GM12878 (cell line): ENCODE measurements at regions not wholly inside any gene's neighbourhood (a gene's known extent, or its start where the extent isn't known, plus 50 kb on each side); places are given as distances from the start of the nearest gene placed in this dataset.
A peak's percentile ranks its signal among the peaks of the same experiment; 100 is the strongest.

Experiments
- CREM ChIP-seq: IDR thresholded peaks from 2 replicates; pipeline ENCODE4 v1.6.1; 2014; ENCODE audit warnings: antibody characterized with exemption, low read depth
- CUX1 ChIP-seq: IDR thresholded peaks from 2 replicates; pipeline ENCODE4 v1.6.1; 2012; ENCODE audit warnings: improper control_type of control experiment, low read depth, low read length; ENCODE audit not compliant: insufficient replicate concordance
- FOXK2 ChIP-seq: fragments of 450-650 bp; IDR thresholded peaks from 2 replicates; pipeline ENCODE4 v1.6.1; 2017; ENCODE audit warnings: mild to moderate bottlenecking, moderate library complexity
- HSF1 ChIP-seq: fragments of 150-350 bp; IDR thresholded peaks from 2 replicates; pipeline ENCODE4 v1.6.1; 2014; ENCODE audit warnings: mild to moderate bottlenecking, low read depth, low read length
- KDM1A ChIP-seq: fragments of 200-600 bp; sonication (generic); IDR thresholded peaks from 2 replicates; pipeline ENCODE4 v1.6.1; 2016; ENCODE audit warnings: borderline replicate concordance
- MLLT1 ChIP-seq: fragments of 450-650 bp; IDR thresholded peaks from 2 replicates; pipeline ENCODE4 v1.6.1; 2016; ENCODE audit warnings: mild to moderate bottlenecking
- NFXL1 ChIP-seq: fragments of 450-650 bp; IDR thresholded peaks from 2 replicates; pipeline ENCODE4 v1.6.1; 2017; ENCODE audit warnings: antibody characterized with exemption, mild to moderate bottlenecking, borderline replicate concordance
- NFYA ChIP-seq: IDR thresholded peaks from 2 replicates; pipeline ENCODE4 v1.6.1; 2011; ENCODE audit warnings: low read depth, mild to moderate bottlenecking, low read length, improper control_type of control experiment, borderline replicate concordance
- RFX5 ChIP-seq: IDR thresholded peaks from 2 replicates; pipeline ENCODE4 v1.6.1; 2011; ENCODE audit warnings: low read depth, low read length, improper control_type of control experiment
- SIX5 ChIP-seq: IDR thresholded peaks from 2 replicates; pipeline ENCODE4 v1.6.1; 2011; ENCODE audit warnings: mild to moderate bottlenecking, low read depth, low read length, moderate library complexity; ENCODE audit not compliant: severe bottlenecking
- SMAD1 ChIP-seq: fragments of 450-650 bp; IDR thresholded peaks from 2 replicates; pipeline ENCODE4 v1.6.1; 2018; ENCODE audit warnings: mild to moderate bottlenecking, low read depth; ENCODE audit not compliant: partially characterized antibody
- SMC3 ChIP-seq: IDR thresholded peaks from 2 replicates; pipeline ENCODE4 v1.6.1; 2011; ENCODE audit warnings: low read length, improper control_type of control experiment, borderline replicate concordance
- STAT1 ChIP-seq: fragments of 450-650 bp; conservative IDR thresholded peaks from 2 replicates; pipeline ENCODE4 v1.6.1; 2014; ENCODE audit warnings: antibody characterized with exemption, mild to moderate bottlenecking
- YY1 ChIP-seq: IDR thresholded peaks from 2 replicates; pipeline ENCODE4 v1.6.1; 2011; ENCODE audit warnings: low read depth, mild to moderate bottlenecking, low read length
- ZNF217 ChIP-seq: fragments of 450-650 bp; IDR thresholded peaks from 2 replicates; pipeline ENCODE4 v1.6.1; 2017; ENCODE audit warnings: antibody characterized with exemption, mild to moderate bottlenecking
- TF ChIP-seq, protein P1 (sequence below): IDR thresholded peaks from 2 replicates; pipeline ENCODE4 v1.6.1; 2011; ENCODE audit warnings: mild to moderate bottlenecking, low read depth, low read length, moderate library complexity; ENCODE audit not compliant: insufficient replicate concordance

GRCh38 chr2:129347486-129348217 is 631.8 kb upstream of the RAB6C start (continued):
- TF ChIP-seq, protein P1, sequence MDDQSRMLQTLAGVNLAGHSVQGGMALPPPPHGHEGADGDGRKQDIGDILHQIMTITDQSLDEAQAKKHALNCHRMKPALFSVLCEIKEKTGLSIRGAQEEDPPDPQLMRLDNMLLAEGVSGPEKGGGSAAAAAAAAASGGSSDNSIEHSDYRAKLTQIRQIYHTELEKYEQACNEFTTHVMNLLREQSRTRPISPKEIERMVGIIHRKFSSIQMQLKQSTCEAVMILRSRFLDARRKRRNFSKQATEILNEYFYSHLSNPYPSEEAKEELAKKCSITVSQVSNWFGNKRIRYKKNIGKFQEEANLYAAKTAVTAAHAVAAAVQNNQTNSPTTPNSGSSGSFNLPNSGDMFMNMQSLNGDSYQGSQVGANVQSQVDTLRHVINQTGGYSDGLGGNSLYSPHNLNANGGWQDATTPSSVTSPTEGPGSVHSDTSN, result no peak
- TF ChIP-seq SIX5 (no peak), CUX1 (no peak), HSF1 (no peak), KDM1A (no peak), YY1 (peak; percentile 63; the same call in 1 of the 2 replicates), CREM (peak; percentile 81), ZNF217 (peak; percentile 74; the same call in 1 of the 2 replicates), SMC3 (no peak), RFX5 (no peak), SMAD1 (peak; percentile 73), NFXL1 (no peak), FOXK2 (no peak), STAT1 (no peak), MLLT1 (peak; percentile 83), NFYA (no peak)
